GM12873 (cell line): ENCODE measurements at regions not wholly inside any gene's neighbourhood (a gene's known extent, or its start where the extent isn't known, plus 50 kb on each side); places are given as distances from the start of the nearest gene placed in this dataset.

Source experiments
- CTCF ChIP-seq: IDR thresholded peaks from 2 replicates; pipeline ENCODE4 v1.5.1; 2012; ENCODE audit warnings: low read depth, mild to moderate bottlenecking, moderate library complexity, low read length, control low read depth; ENCODE audit not compliant: insufficient read depth; ENCODE audit errors: missing control alignments

- no peak for TF ChIP-seq CTCF
Observed at GRCh38 chr9:6078382-6079105, 63.1 kb upstream of the RANBP6 start.

GRCh38 chr9:6076851-6077250 lies 61.4 kb upstream of the RANBP6 start:
- no peak for TF ChIP-seq CTCF

GRCh38 chr9:6073731-6074130 lies 58.3 kb upstream of the RANBP6 start:
- no peak for TF ChIP-seq CTCF

GRCh38 chr9:6072865-6073264 lies 57.4 kb upstream of the RANBP6 start:
- TF ChIP-seq CTCF, result no peak

- no peak for TF ChIP-seq CTCF
Observed at GRCh38 chr9:6072453-6072852, 57.0 kb upstream of the RANBP6 start.

GRCh38 chr9:6068983-6069382 lies 53.6 kb upstream of the RANBP6 start:
- TF ChIP-seq CTCF, result no peak

- no peak for TF ChIP-seq CTCF
Observed at GRCh38 chr9:6067426-6067825, 52.0 kb upstream of the RANBP6 start.
